ENCODE measurements at regions not wholly inside any gene's neighbourhood (a gene's known extent, or its start where the extent isn't known, plus 50 kb on each side); places are given as distances from the start of the nearest gene placed in this dataset.

DNA sequence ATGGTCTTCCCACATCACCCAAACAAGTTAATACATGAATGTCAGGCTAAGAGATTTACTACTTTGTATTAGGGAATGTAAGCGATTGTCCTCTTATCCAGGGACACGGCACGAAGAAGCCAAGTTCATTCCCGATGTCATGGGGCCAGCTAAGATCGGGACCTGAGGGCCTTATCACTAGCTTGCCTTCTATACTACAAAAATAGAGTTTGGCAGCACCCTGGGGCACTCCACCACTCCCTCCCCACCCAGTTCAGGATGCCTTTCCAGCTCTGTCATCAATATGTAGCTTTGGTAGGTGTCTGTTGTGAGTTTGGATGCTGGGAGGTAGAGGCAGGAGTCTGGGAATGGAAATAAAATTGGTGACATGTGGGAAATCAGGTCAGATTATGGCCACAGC is 197.5 kb downstream of the ATG4C start:
- no peak for DNase-seq

DNA sequence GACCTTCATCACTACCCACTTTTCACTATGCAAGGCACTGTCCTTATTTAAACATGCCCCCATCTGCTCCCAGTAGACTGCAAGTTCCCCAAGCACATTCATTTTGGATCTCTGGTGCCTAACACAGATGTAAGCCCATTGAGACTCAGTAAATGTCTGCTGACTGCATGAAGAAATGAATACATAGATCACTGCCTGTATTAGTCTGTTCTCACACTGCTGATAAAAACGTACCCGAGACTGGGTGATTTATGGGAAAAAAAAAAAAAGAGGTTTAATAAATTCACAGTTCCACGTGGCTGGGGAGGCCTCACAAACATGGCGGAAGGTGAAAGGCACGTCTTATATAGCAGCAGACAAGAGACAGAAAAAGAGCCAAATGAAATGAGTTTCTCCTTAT is 204.9 kb downstream of the ATG4C start:
- DNase-seq: no peak

DNA sequence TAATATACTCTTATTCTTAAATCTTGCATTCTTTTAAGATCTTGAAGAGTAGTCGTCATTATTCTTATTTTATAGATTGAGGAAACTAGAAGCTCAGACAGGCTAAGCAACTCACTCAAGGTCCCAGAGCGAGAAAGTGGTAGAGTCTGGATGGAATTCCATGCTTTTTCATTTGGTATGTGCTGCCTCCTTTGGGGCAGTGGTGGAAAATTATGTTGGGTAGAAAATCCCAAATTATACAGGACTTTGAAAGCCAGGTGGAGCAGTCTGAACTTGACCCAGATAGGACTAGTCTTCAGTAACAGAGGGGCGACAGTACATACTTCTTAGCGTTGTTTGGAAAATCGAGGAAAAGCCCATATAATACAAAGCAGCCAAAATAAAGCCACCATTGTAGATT is 205.6 kb downstream of the ATG4C start:
- no peak for DNase-seq

DNA sequence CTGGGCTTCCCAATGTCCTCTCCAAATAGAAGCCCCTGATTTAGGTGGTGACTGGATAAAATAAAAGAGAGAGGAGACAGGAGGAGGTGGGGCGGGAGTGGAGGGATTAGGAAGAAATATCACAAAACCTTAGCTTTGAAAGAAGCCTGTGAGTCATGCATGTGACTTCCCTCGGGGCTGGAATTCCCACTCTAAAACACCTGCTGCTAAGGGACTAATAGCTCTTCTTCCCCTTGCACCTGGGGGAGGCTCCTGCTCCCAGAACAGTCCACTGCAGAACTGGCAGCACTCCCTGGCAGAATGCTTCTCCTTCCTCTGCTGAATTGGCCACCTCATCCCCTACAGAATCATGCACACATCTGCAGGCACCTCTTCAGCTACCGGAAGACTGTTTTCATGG is 207.2 kb downstream of the ATG4C start:
- no peak for DNase-seq

DNA sequence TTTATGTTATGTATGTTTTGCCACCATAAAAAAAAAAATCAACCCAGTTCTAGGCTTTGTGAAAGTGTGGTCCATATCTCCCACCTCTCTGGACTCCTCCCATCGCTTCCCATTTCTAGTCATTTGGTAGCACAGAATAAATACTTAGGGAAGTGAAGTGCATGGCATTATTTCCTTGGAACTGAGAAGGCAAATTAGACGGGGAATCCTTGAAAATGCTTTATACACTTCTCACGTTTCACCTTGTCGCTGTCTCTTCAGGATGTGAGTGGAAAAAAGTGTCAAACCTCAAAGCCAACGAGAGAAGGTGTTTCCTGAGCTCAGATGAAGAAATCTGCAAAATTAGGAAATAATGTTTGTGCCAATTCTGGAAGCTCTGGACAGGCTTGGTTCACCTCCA is 209.9 kb downstream of the ATG4C start:
- DNase-seq: no peak

DNA sequence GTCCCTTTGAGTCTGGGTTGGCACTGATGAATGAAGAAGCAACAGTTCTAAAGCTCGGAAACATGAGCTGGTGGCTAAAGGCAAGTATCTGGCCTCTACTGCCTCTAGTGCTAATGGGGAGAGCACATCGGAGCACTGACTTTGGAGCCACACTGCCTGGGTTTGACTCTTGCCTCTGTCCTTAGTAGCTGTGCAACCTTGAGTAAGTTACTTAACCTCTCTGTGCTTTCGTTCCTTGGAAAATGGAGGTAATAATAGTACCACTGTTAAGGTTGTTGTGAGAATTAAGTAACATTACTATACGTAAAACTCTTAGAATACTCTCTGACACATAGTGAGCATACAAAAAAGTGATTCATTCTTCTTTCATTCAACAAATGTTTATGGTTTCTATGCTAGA is 211.2 kb downstream of the ATG4C start:
- no peak for DNase-seq

DNA sequence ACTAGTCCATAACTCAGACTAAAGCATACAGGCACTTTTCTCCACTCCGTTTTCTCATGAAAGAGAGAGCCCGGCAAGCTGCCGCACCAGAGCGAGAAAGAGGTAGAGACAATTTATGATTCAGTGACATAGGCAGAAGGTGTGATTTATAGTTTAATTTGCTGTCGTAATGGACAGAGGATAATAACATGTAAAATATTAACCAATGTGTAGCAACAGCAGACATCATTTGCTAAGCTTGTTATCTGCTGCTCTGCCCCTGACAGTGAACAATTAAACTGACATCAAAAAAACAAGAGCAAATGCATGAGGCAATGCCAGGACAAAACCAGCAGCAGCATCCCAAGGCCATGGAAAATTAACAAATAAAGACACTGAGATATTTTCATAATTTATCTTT is 214.0 kb downstream of the ATG4C start:
- no peak for DNase-seq

DNA sequence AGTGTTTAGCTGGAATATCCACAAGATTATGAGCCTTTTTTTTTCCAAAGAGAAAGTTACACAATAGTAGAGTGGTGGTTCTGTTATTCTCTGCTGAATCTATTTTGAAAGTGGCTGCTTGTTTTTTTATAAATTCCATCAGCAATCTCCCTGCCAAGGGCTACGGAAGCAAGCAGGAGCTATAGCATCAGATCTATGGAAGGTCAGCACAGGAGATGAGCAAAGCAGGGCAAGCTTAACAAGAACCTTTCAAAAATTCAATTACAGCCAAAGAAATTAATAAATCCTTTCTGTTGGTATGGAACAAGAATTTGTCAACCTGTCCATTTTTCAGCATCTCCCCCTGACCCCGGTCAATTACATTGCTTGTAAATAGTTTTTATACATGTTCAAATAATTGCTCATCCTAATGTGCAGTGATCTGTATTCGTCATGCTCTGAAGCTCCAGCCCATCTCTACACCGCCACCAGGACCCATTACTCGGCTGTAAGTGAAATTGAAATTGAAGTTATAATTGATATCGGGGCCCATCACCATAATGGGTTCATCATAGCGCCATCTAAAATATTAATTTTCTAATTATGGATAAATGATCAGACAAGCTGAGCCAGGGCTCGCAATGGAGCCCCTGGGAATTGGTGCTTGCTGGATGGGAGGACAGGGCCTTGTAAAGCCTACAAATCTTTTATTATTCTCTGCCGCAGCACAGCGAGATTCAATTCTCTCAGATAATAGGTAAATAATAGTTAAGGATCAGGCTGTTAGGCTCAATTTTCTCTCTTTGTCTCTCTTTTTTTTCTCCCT is 215.1 kb downstream of the ATG4C start:
- DNase-seq: no peak

DNA sequence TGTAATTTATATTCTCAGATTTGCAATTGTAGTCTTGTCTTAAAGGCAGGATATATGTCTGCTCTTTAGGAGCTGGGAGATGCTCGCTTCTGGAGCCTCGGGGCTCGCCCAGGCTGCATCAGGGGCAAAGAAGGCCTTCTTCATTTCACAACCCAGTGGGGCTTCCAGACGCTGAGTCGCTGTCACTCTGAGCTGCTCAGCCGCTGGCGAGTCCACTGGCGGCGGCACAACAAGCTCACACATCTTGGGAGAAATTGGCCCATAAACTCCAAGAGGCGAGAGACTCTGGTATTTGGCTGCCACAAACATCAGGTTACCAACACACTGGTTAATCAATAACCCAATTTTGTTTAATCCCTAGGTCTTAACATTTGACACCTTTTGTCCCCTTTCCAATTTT is 216.6 kb downstream of the ATG4C start:
- DNase-seq: no peak

DNA sequence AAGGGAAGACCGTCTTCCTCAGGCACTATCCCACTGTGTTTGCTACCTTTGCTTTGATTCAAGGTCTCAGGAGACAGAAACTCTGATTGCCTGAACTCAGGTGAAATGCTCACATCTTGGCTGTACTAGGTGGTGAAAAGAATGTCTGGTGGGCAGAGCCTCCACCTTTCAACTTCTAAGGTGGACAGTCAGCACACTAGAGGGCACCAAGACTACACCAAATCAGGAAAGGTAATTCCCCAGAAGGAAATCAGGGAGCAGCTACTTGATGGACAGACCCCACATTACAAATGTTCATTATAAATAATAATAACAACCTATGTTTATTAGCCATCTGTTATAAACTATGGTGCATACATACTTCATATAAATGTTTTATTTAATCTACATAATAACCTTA is 220.9 kb downstream of the ATG4C start:
- DNase-seq: peak in 5 of 58 donors; percentile 0 to 10 (median 3)

DNA sequence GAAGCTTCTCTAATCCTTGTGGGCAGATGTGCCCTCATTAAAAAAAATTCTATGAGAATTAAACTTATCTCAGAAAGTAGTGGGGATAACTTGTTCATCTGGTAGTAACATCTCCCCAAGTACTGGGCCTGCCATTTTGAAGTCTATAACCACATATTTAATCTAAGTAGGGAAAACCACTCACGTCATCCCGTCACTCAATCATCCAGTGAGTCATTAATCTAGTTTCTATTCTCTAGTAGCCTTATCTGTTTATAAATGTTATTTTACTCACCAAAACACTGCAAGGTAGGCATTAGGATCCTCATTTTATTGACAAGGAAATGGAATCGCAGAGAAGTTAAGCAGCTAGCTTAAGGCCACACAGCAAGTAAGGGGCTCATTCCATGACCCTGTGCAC is 221.9 kb downstream of the ATG4C start:
- DNase-seq: no peak

DNA sequence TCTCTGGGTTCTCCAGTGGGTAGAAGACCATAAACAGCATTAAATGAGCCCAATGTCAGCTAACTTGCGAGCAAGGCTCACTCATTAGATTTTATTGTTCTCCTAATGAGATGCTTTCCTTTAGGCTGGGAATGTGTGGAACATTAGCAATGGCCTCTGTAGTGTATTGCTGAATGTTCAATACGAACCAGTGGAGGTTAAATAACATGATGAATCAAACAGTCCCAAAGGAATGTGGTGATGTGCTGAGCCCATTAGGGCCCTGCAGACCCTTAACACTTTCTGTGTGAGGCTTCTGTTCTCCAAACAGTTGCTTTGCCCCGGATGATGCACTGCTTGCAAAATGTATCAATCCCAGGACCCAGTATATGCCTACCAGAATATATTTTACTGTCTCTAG is 225.5 kb downstream of the ATG4C start:
- no peak for DNase-seq

DNA sequence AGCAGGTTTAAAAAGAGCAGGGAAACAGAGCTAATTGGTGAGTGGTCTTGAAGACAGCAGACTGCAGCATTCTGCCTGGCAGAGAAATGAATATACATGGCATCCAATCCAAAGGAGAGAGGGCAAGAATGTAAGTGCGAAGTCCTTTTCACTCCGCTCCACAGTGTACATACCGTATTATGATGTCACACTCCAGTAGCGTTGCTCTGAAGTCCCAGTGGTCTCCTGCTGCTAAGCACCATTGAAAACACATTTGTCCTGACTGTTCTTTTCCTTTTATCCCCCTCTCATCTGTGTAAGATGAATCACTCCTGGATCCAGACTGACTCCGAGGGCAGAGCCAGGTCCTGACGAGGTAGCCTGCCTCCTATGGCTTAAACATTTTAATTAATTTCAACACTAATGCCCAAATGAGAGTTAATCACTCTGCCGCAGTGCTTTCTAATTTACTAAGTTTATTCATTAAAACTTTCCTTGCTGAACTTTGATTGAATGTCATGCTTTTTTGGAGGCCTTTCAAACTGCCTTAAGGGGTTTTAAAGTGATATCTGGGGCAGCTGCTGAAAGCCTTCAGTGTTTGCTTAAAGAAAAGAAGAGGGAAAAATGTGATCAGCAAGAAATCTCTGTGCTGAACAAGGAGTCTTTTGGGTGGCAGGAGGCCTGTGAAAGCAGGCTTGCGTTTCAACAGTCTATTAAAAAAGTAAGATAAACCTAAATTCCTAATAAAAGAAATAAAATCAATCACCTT is 227.2 kb downstream of the ATG4C start:
- peak in 6 of 58 donors; percentile 1 to 25 (median 4) for DNase-seq

DNA sequence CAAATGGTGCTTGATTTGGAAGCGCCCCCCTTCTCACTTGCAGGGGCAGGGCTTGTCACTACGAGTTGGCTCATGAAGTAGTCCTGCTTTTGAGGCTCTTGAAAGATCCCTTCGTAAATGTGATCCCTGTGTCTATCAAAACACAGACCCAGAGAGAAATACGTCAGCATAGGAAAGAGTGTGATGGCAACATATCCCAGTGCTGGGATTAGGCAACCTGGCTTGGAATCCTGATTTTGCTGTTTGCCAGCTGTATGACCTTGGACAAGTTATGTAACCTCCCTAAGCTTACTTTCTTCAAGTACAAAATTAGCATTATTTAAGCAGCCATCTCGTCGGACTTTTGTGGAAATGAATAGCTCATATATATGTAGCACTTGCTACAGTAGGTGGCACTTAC is 228.4 kb downstream of the ATG4C start:
- no peak for DNase-seq

DNA sequence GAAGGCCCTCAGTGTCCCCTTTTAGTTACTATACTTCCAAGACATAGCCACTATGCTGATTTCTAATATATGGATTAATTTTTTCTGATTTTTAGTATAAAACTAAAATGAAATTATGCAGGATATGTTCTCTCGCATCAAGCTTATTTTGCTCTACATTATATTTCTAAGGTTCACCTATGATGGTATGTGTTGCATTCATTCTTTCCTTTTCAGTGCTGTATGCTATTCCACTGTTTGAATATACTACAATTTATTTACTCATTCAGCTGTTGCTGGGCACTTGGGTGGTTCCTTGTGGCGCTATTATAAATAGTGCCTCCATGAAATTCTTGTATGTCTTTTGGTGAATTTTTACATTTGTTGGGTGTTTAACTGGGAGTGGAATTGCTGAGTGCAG is 230.3 kb downstream of the ATG4C start:
- no peak for DNase-seq

DNA sequence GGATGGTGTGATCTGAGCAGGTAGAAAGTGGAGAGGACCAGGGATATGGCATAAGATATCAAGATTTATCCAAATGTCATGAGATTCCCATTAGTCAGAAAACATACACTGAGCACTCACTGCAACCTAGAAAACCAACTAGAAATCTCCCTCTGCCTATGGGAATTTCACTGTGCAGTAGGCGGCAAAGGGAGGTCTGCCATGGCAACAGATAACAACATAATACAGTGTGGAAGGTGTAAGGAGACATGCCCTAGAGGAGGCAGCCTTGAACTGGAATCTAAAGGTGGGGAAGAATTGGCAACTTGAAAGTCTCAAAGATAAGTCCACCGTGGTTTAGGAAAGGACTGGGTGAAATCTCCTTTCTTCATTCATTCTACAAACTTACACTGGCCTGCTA is 238.4 kb downstream of the ATG4C start:
- no peak for DNase-seq

DNA sequence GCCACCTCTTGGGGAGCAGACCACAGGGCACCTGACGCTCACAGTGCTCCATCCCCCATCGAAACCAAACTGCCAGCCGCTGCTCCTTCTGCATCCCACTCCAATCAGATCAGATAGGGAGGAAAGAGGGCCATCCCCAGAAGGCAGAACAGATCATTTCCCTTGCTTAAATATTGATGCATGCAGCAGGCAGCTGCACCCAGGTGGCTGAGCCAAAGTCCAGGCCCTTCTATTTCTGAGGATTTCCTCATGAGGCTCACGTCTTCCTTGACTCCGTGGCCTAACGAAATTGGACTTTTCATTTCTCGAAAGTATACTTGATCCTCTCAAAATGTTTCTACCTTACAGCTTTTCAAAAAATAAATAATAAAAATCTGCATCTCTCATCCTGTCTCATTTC is 239.2 kb downstream of the ATG4C start:
- DNase-seq: no peak

DNA sequence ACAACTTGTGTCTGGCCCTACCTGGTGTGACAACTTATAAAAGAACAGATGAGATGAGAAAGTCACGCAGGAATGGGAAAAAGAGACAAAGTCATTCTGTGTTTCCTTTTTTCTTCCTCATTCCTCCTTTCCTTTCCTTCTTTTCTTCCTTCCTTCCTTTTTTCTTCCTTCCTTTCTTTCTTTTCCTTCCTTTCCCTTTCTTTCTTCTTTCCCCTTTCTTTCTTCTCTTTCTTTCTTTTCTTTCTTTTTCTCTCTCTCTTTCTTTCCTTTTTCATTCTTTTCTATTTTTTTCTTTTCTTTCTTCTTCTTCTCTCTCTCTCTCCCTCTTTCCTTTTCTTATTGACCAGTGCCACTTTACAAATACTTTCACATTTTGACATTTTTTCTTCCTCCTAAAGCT is 239.7 kb downstream of the ATG4C start:
- no peak for DNase-seq

DNA sequence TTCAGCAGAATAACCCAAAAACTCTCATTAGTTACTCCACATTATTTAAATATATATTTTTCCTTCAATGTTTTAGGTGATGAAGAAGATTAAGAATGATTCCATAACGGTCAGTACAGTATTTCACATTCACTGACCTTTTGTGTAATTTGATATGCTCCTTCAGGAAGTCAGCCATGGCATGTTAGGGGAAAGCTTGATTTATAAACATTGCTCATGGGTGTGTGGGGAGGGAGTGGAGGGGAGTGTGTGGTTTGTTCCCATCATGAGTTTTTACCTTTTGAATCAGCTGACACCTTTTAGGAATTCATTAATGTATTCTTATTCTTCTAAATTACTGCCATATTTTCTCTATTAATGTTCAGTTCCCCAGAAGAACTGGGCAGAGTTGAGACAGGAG is 240.2 kb downstream of the ATG4C start:
- DNase-seq: no peak

DNA sequence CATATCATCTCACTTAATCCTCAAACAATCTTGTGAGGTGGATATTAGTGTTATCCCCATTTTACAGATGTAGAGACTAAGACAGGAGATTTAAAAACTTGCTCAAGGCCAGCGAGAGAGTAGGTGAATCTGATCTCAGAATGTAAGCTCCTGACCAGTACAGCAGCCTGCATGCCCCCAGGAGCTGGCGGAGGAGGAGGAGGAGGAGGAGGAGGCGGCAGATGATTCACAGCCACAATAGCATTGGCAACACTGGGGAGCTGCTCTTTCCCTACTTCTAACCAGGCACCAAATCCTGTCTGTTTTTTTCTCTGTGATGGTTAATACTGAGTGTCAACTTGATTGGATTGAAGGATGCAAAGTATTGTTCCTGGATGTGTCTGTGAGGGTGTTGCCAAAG is 243.2 kb downstream of the ATG4C start:
- DNase-seq: no peak

DNA sequence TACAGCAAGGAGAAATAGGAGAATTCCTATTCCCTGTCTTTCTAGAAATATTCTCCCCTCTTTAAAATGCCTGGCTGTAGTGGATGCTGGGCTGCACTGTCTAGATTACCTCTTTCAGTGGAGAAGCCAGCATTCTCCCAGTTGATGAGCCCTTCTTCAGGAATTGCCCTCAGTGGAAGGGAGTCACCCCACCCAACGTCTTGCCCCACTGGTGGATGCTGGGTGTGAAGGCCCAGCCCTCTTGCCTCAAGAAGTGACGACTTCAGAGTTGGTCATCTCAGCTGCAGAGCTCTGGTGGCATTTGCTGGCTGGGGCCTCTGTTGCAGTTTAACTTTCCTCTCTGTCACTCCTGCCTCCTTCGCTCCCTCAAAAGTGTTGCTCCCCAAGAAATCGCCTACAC is 248.2 kb downstream of the ATG4C start:
- no peak for DNase-seq

DNA sequence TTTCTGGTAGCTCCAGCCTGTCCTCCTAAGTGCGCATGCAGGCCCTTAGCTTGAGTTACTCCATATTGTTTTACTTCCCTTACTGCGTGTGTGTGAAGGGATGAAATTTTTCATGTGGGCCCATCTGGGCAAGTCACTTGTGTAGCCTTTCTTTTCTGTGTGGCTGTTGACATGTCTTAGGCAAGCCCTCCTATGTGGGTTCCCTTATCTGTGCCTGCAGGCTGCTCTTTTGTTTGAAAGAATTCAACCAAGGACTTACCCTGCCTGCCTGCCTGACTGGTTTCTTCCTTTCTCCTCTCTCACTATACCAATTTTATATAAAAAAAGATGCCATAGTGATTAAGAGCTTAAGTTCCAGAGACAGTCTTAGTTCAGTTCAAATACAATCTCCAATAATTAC is 249.3 kb downstream of the ATG4C start:
- DNase-seq: no peak

DNA sequence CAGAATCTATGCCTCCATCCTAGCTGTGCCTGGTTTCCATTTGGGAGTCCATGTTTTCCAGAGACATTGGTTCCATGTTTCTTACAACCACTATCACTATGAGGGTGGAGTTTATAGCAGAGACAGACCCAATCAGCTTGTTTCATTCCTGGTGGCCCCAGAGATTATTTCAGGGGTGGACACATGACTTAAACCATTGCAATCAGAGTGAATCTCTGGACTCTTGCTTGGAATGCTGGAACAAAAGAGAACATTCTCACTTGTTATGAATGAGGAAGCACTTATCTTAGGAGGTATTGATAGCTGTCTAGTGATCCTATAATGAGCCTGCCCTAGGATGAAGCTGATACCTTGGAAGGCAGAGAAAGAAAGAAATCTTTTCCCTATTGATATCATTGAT is 250.3 kb downstream of the ATG4C start:
- no peak for DNase-seq
